CD4-positive, alpha-beta T cell treated with Interleukin-12 subunit alpha and Interleukin-12 subunit beta, for 1 hour (primary cell): ENCODE measurements at regions not wholly inside any gene's neighbourhood (a gene's known extent, or its start where the extent isn't known, plus 50 kb on each side); places are given as distances from the start of the nearest gene placed in this dataset.

Source experiments
- DNase-seq: peaks from one replicate; pipeline ENCODE4 v3.0.0-alpha.2; 2020

- DNase-seq = no peak
Observed at GRCh38 chr1:233520261-233521191, 93.4 kb upstream of the KCNK1 start.

- no peak for DNase-seq
Observed at GRCh38 chr1:233523047-233523446, 90.9 kb upstream of the KCNK1 start.

GRCh38 chr1:233527818-233528217 is 86.1 kb upstream of the KCNK1 start:
- DNase-seq = no peak

GRCh38 chr1:233530665-233531386 is 83.1 kb upstream of the KCNK1 start:
- DNase-seq = no peak

- no peak for DNase-seq
Observed at GRCh38 chr1:233540816-233541215, 73.1 kb upstream of the KCNK1 start.

GRCh38 chr1:233543338-233544255 is 70.3 kb upstream of the KCNK1 start:
- DNase-seq = no peak

- DNase-seq = no peak
Observed at GRCh38 chr1:233544304-233544703, 69.6 kb upstream of the KCNK1 start.

GRCh38 chr1:233547726-233548125 is 66.2 kb upstream of the KCNK1 start:
- no peak for DNase-seq

- no peak for DNase-seq
Observed at GRCh38 chr1:233549404-233549803, 64.5 kb upstream of the KCNK1 start.

- DNase-seq = no peak
Observed at GRCh38 chr1:233549917-233550316, 64.0 kb upstream of the KCNK1 start.

GRCh38 chr1:233554037-233554436 is 59.9 kb upstream of the KCNK1 start:
- DNase-seq = no peak

GRCh38 chr1:233561708-233562426 is 52.0 kb upstream of the KCNK1 start:
- DNase-seq = no peak
